Lung (tissue), 11 donors: ENCODE measurements at regions not wholly inside any gene's neighbourhood (a gene's known extent, or its start where the extent isn't known, plus 50 kb on each side); places are given as distances from the start of the nearest gene placed in this dataset.

Experiments used
- ATAC-seq: fragments of 200-7000 bp; cut with Tn5 transposase; one replicate; pipeline ENCODE4 v1.9.1; 2020; ENCODE audit warnings: moderate number of reproducible peaks; ENCODE audit not compliant: insufficient read depth, low FRiP score
- DNase-seq, 3 donors: peaks; one replicate each; pipeline ENCODE4 v3.0.0-alpha.2; 2013 to 2017
- H3K27ac ChIP-seq, 2 donors: one replicate each; pipeline ENCODE4 v1.5.1; 2013; ENCODE audit warnings: mild to moderate bottlenecking in 2 of 2, moderate library complexity in 2 of 2, control low read depth in 1 of 2, inconsistent platforms in 1 of 2, low read depth in 1 of 2, low read length in 1 of 2
- H3K27me3 ChIP-seq, 3 donors: one replicate each; pipeline ENCODE4 v1.5.1; 2013; ENCODE audit warnings: low read length in 2 of 3; ENCODE audit not compliant: control insufficient read depth in 3 of 3, insufficient read depth in 3 of 3
- H3K36me3 ChIP-seq, 4 donors: one replicate each; pipeline ENCODE4 v1.5.1; 2013; ENCODE audit warnings: low read length in 4 of 4, mild to moderate bottlenecking in 1 of 4, moderate library complexity in 1 of 4; ENCODE audit not compliant: control insufficient read depth in 4 of 4, insufficient read depth in 4 of 4
- H3K4me1 ChIP-seq, 5 donors: one replicate each; pipeline ENCODE4 v1.5.1; 2013; ENCODE audit warnings: low read length in 5 of 5, mild to moderate bottlenecking in 2 of 5, moderate library complexity in 1 of 5; ENCODE audit not compliant: control insufficient read depth in 5 of 5, insufficient read depth in 5 of 5
- H3K4me3 ChIP-seq: one replicate; pipeline ENCODE4 v1.5.1; 2013; ENCODE audit warnings: mild to moderate bottlenecking, control low read depth, moderate library complexity
- H3K9ac ChIP-seq, 2 donors: one replicate each; pipeline ENCODE4 v1.5.1; 2013; ENCODE audit warnings: low read length in 2 of 2, control low read depth in 1 of 2; ENCODE audit not compliant: insufficient read depth in 1 of 2
- H3K9me3 ChIP-seq, 4 donors: one replicate each; pipeline ENCODE4 v1.5.1; 2013; ENCODE audit warnings: low read length in 3 of 4, mild to moderate bottlenecking in 1 of 4, moderate library complexity in 1 of 4; ENCODE audit not compliant: control insufficient read depth in 4 of 4, insufficient read depth in 3 of 4
- WGBS, 2 donors: extraction: QIAGEN DNeasy Blood & Tissue Kit; methylation state at CpG; one replicate each; pipeline ENCODE4 v1.1.7; 2013; 5-methylcytosine and 5-hydroxymethylcytosine counted together
- TF ChIP-seq, protein P1 (sequence below): IDR thresholded peaks from 2 replicates; pipeline ENCODE4 v1.5.1; 2012; ENCODE audit warnings: mild to moderate bottlenecking; ENCODE audit errors: control extremely low read depth, extremely low read depth
- donor health status: control.
- donor health status: control.
- donor health status: Bipolar disorder and iron deficiency.
- donor health status: healthy.
- donor health status: DM: yes; HTN: yes; CAD: no.

DNA sequence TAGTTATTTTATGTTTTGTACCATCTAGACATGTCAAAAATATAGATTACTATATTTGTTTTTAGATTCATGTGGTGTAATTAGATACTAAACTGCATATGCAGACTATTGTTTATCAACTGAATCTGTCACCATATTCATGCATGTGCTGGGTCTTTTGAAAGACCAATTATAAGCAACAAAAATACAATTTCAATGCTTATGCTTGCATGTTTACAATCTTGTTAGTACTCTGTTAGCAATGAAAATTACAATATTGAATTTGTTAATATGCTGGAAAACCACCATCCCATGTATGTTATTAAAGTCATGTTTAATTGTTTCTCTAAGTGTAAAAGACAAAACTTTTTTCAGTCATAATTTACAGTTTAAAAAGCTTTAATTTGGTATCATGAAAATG lies 140.9 kb downstream of the HGF start:
- Histone ChIP-seq H3K27me3 (no peaks in the 10 kb centered on the region), H3K9me3 (no peaks in the 10 kb centered on the region), H3K36me3 (no peaks in the 10 kb centered on the region), H3K27ac (no peak overlapping the region), H3K4me1 (peaks cover 0 to 16% (median 4%) of the 10 kb centered on the region in 5 donors), H3K9ac (no peak overlapping the region), H3K4me3 (no peak overlapping the region)
- TF ChIP-seq, protein P1, sequence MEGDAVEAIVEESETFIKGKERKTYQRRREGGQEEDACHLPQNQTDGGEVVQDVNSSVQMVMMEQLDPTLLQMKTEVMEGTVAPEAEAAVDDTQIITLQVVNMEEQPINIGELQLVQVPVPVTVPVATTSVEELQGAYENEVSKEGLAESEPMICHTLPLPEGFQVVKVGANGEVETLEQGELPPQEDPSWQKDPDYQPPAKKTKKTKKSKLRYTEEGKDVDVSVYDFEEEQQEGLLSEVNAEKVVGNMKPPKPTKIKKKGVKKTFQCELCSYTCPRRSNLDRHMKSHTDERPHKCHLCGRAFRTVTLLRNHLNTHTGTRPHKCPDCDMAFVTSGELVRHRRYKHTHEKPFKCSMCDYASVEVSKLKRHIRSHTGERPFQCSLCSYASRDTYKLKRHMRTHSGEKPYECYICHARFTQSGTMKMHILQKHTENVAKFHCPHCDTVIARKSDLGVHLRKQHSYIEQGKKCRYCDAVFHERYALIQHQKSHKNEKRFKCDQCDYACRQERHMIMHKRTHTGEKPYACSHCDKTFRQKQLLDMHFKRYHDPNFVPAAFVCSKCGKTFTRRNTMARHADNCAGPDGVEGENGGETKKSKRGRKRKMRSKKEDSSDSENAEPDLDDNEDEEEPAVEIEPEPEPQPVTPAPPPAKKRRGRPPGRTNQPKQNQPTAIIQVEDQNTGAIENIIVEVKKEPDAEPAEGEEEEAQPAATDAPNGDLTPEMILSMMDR = no peak
- no peak for ATAC-seq
- no peak for DNase-seq

DNA sequence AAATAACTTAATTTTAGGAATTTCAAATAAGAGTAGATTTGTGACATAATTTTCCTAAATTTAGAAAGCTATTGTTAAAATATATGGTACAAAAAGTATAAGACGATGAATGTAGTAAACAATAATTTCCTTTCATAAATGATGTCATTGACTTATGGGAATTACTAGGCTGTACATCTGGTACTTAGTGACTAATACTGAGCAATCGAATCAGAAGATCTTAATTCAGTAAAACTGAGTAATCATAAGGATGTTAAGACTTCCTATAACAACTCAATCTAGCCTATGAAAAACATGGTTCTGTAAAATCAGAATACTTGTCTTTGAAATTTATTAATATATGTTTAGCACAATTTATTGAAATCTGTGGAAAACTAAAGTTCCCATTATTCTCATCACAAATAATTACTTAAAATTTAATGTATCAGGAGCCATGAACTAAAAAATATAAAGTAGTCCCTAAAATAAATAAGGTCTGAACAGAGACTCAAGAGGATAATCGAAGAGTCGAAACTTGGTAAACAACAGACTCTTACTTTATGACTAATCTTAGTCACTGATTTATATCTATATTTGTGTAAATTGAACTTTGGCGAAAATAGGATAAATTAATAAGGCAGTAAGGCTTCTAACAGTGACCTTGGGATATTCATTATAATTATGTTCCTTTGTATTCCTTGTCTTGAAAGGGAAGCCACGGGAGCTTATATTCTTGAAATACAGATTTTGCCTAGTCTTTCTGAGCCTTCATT lies 142.1 kb downstream of the HGF start:
- no peak overlapping the region for H3K27ac ChIP-seq
- no peaks in the 10 kb centered on the region for H3K36me3 ChIP-seq
- TF ChIP-seq, protein P1 = no peak
- H3K27me3 ChIP-seq = no peaks in the 10 kb centered on the region
- DNase-seq (no peak), ATAC-seq (no peak)
- H3K9ac ChIP-seq = no peak overlapping the region
- H3K4me1 ChIP-seq = peaks cover 0 to 16% (median 4%) of the 10 kb centered on the region in 5 donors
- H3K9me3 ChIP-seq = no peaks in the 10 kb centered on the region
- H3K4me3 ChIP-seq = no peak overlapping the region
- 78 to 87% methylated on average over 6 of the region's 6 CpGs for WGBS, 2 donors

DNA sequence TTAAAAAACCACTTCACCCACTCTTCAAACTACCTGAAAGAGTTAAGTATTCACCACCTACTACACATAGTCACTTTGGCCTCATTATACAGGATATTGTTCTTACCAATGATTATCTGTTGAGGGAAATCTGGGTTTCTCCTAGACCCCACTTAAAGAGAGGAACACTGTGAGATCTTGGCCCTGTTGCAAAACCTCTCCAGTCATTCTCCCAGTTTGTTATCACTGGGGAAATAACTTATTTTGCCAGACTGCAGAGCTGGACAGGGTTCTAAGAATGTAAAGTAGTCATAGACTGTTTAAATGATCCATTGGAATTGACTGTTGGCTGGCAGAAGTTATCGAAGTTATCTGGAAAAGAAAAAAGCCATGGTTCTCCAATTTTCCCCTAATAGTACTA lies 143.8 kb downstream of the HGF start:
- H3K36me3 ChIP-seq = no peaks in the 10 kb centered on the region
- TF ChIP-seq, protein P1 = no peak
- no peak for ATAC-seq
- H3K9ac ChIP-seq = no peak overlapping the region
- no peaks in the 10 kb centered on the region for H3K9me3 ChIP-seq
- peaks cover 0 to 16% (median 4%) of the 10 kb centered on the region in 5 donors for H3K4me1 ChIP-seq
- H3K27ac ChIP-seq = no peak overlapping the region
- 71 to 86% methylated on average over 1 of the region's 1 CpG for WGBS, 2 donors
- peak in 2 of 3 donors; percentile 31 to 36 for DNase-seq
- no peak overlapping the region for H3K4me3 ChIP-seq
- no peaks in the 10 kb centered on the region for H3K27me3 ChIP-seq
